Endodermal cell (in vitro differentiated cells): ENCODE measurements at regions not wholly inside any gene's neighbourhood (a gene's known extent, or its start where the extent isn't known, plus 50 kb on each side); places are given as distances from the start of the nearest gene placed in this dataset.

Source experiments
- DNase-seq: peaks from one replicate; pipeline ENCODE4 v3.0.0-alpha.2; 2017
- H3K27ac ChIP-seq: 2 replicates; pipeline ENCODE4 v1.5.1; 2013; ENCODE audit warnings: mild to moderate bottlenecking, low read depth, low read length, moderate library complexity
- H3K27me3 ChIP-seq: 2 replicates; pipeline ENCODE4 v1.6.1; 2013; ENCODE audit warnings: mild to moderate bottlenecking, low read length, moderate library complexity; ENCODE audit not compliant: insufficient read depth, control insufficient read depth, poor library complexity, severe bottlenecking
- H3K36me3 ChIP-seq: 2 replicates; pipeline ENCODE4 v1.7.0; 2013; ENCODE audit warnings: mild to moderate bottlenecking, low read length, moderate library complexity; ENCODE audit not compliant: control insufficient read depth, insufficient read depth
- H3K4me1 ChIP-seq: one replicate; pipeline ENCODE4 v1.7.0; 2013; ENCODE audit warnings: low read length; ENCODE audit not compliant: control insufficient read depth, insufficient read depth
- H3K4me3 ChIP-seq: 2 replicates; pipeline ENCODE4 v1.5.1; 2013; ENCODE audit warnings: mild to moderate bottlenecking, low read length, moderate library complexity
- H3K9ac ChIP-seq: 2 replicates; pipeline ENCODE4 v1.6.1; 2013; ENCODE audit warnings: mild to moderate bottlenecking, low read length, moderate library complexity; ENCODE audit not compliant: poor library complexity, severe bottlenecking; ENCODE audit errors: extremely low read depth
- H3K9me3 ChIP-seq: 2 replicates; pipeline ENCODE4 v1.6.1; 2013; ENCODE audit warnings: mild to moderate bottlenecking, low read length, moderate library complexity; ENCODE audit not compliant: control insufficient read depth
- H3K27ac Mint-ChIP-seq: 2 replicates; pipeline ENCODE4 v1.8.0; 2020; ENCODE audit warnings: mixed read lengths
- H3K27me3 Mint-ChIP-seq: 2 replicates; pipeline ENCODE4 v1.8.0; 2021; ENCODE audit warnings: mild to moderate bottlenecking, mixed read lengths; ENCODE audit not compliant: insufficient read depth
- H3K36me3 Mint-ChIP-seq: 2 replicates; pipeline ENCODE4 v1.8.0; 2020; ENCODE audit warnings: low read depth, mixed read lengths
- H3K4me1 Mint-ChIP-seq: 2 replicates; pipeline ENCODE4 v1.8.0; 2020; ENCODE audit warnings: mixed read lengths
- H3K4me3 Mint-ChIP-seq: 2 replicates; pipeline ENCODE4 v1.8.0; 2020; ENCODE audit warnings: mild to moderate bottlenecking, moderate library complexity, mixed read lengths
- H3K9me3 Mint-ChIP-seq: 2 replicates; pipeline ENCODE4 v1.8.0; 2020; ENCODE audit warnings: mild to moderate bottlenecking, mixed read lengths
- CTCF ChIP-seq: fragments of 200-600 bp; sonication (generic); conservative IDR thresholded peaks from 2 replicates; pipeline ENCODE4 v1.5.0; 2021; ENCODE audit warnings: antibody characterized with exemption, mild to moderate bottlenecking
- WGBS, 2 experiments: methylation state at CpG; one replicate each; pipeline versions ENCODE4 v1.1.5 to v1.1.7; 2013; ENCODE audit warnings: missing lambda C conversion rate in 2 of 2, mixed read lengths in 1 of 2; ENCODE audit not compliant: insufficient coverage in 1 of 2, insufficient read length in 1 of 2; 5-methylcytosine and 5-hydroxymethylcytosine counted together

GRCh38 chr4:57314636-57315035 lies 204.5 kb upstream of the IGFBP7 start:
- WGBS, 2 experiments = 93 to 100% methylated on average over 3 to 5 of the region's 5 CpGs
- no peak for TF ChIP-seq CTCF
- no peak overlapping the region for H3K4me3 Mint-ChIP-seq

GRCh38 chr4:57312296-57312695 lies 202.1 kb upstream of the IGFBP7 start:
- H3K36me3 Mint-ChIP-seq = no peaks in the 10 kb centered on the region
- H3K36me3 ChIP-seq = no peaks in the 10 kb centered on the region
- H3K4me3 Mint-ChIP-seq = no peak overlapping the region
- H3K9ac ChIP-seq = no peak overlapping the region
- no peak for TF ChIP-seq CTCF
- no peaks in the 10 kb centered on the region for H3K9me3 Mint-ChIP-seq
- no peaks in the 10 kb centered on the region for H3K27me3 ChIP-seq
- no peaks in the 10 kb centered on the region for H3K4me1 Mint-ChIP-seq
- H3K4me3 ChIP-seq = no peak overlapping the region
- no peaks in the 10 kb centered on the region for H3K27me3 Mint-ChIP-seq
- no peak overlapping the region for H3K27ac Mint-ChIP-seq
- no peaks in the 10 kb centered on the region for H3K9me3 ChIP-seq
- 80 to 85% methylated on average over 1 of the region's 1 CpG for WGBS, 2 experiments
- no peak for DNase-seq
- H3K27ac ChIP-seq = no peak overlapping the region
- no peaks in the 10 kb centered on the region for H3K4me1 ChIP-seq

More at GRCh38 chr4:57314636-57315035, 204.5 kb upstream of the IGFBP7 start:
- H3K36me3 Mint-ChIP-seq = no peaks in the 10 kb centered on the region
- DNase-seq = no peak
- H3K36me3 ChIP-seq = no peaks in the 10 kb centered on the region
- no peaks in the 10 kb centered on the region for H3K4me1 Mint-ChIP-seq
- H3K27ac ChIP-seq = no peak overlapping the region
- H3K4me1 ChIP-seq = no peaks in the 10 kb centered on the region
- no peaks in the 10 kb centered on the region for H3K27me3 Mint-ChIP-seq
- no peak overlapping the region for H3K9ac ChIP-seq
- H3K9me3 Mint-ChIP-seq = no peaks in the 10 kb centered on the region
- H3K4me3 ChIP-seq = no peak overlapping the region
- H3K9me3 ChIP-seq = no peaks in the 10 kb centered on the region
- H3K27ac Mint-ChIP-seq = no peak overlapping the region
- H3K27me3 ChIP-seq = no peaks in the 10 kb centered on the region

- H3K27ac ChIP-seq = no peak overlapping the region
- TF ChIP-seq CTCF = no peak
- H3K27me3 Mint-ChIP-seq = peaks cover 2% of the 10 kb centered on the region
- no peaks in the 10 kb centered on the region for H3K27me3 ChIP-seq
- WGBS, 2 experiments = 100% methylated on average over 1 of the region's 1 CpG
- no peak overlapping the region for H3K9ac ChIP-seq
- no peaks in the 10 kb centered on the region for H3K9me3 ChIP-seq
- H3K36me3 ChIP-seq = no peaks in the 10 kb centered on the region
- H3K4me1 ChIP-seq = no peaks in the 10 kb centered on the region
- H3K9me3 Mint-ChIP-seq = no peaks in the 10 kb centered on the region
- no peak overlapping the region for H3K4me3 ChIP-seq
- H3K27ac Mint-ChIP-seq = no peak overlapping the region
- DNase-seq = no peak
- H3K4me1 Mint-ChIP-seq = no peaks in the 10 kb centered on the region
- no peaks in the 10 kb centered on the region for H3K36me3 Mint-ChIP-seq
- no peak overlapping the region for H3K4me3 Mint-ChIP-seq
These were observed 199.5 kb upstream of the IGFBP7 start for GRCh38 chr4:57309658-57310057.
